ENCODE measurements at regions not wholly inside any gene's neighbourhood (a gene's known extent, or its start where the extent isn't known, plus 50 kb on each side); places are given as distances from the start of the nearest gene placed in this dataset.
"Not testable (repeated sequence)": the region's sequence is repeated elsewhere in the genome, so short reads cannot be mapped to it uniquely, and the experiment has no call there.

DNA sequence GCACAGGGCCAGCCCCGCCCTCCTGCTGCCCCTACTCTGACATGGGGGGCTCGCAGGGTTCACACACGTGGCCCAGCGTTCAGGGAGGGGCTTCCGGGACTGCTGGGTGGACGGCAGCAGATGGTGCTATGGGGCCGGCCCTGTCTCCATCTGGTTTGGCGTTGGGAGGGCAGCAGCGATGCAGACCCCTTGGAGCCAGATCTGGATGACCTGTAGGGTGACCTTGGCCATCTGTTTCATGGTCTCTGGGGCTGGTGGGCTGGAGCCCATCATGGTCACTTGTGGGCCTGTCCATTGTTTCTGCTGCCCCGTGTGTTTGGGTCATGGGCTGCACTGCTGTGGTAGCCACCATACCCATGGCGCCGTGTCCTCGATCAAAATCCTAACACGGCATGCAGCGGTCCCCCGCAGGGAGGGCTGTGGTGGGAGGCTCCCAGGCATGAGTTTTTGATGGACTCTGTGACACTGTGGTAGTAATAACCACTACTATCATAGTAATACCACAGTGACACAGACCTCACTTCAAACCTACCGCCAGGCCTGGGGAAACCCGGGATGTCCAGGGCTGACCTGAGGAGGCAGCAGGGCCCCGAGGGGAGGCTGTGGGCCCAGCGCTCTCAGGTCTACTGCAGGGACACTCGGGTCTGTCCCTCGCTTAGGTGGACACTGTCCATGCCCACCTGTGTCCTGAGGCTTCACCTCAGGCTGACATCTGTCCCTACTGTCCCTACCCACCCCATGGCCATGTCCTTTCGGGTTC, 359.4 kb downstream of the TMEM121 start:
- Histone ChIP-seq H3K27ac (ENCODE audit: low read depth in 2 of 2, low read length in 2 of 2) (no peak overlapping the region), H3K4me3 (ENCODE audit: low read length in 2 of 2) (no peak overlapping the region), H3K9me3 (ENCODE audit: control insufficient read depth in 2 of 2, low read length in 2 of 2) (no peaks in the 10 kb centered on the region), H3K36me3 (ENCODE audit: control insufficient read depth in 2 of 2, insufficient read depth in 2 of 2, low read length in 2 of 2) (no peaks in the 10 kb centered on the region), H3K9ac (ENCODE audit: low read depth in 1 of 2, low read length in 2 of 2) (no peak overlapping the region), H3K4me1 (ENCODE audit: control insufficient read depth in 2 of 2, insufficient read depth in 2 of 2, low read length in 2 of 2) (no peaks in the 10 kb centered on the region), H3K27me3 (ENCODE audit: control insufficient read depth in 2 of 2, insufficient read depth in 2 of 2, low read length in 2 of 2) (no peaks in the 10 kb centered on the region)

DNA sequence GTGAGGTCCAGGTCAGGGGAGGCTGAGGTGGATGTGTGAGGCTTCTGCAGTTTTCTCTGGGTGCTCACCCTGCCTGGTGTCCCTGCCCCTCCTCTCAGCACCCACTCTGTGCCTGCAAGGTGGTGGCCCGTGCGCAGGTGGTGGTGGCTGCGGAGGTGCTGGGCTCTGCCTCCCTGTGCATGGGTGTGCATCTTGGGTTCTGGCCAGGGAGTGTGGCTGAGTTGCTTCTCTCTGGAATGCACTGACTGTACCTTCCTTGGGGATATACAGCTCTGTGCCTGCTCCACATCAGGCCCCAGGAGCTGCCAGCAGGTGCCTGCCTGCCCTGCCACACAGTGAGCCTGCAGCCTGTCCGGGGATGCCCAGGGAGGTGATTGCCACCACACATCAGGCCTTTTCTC, 360.4 kb downstream of the TMEM121 start:
- H3K27ac ChIP-seq (ENCODE audit: low read depth in 2 of 2, low read length in 2 of 2); H3K9me3 ChIP-seq (ENCODE audit: control insufficient read depth in 2 of 2, low read length in 2 of 2); H3K4me3 ChIP-seq (ENCODE audit: low read length in 2 of 2); H3K9ac ChIP-seq (ENCODE audit: low read depth in 1 of 2, low read length in 2 of 2); H3K4me1 ChIP-seq (ENCODE audit: control insufficient read depth in 2 of 2, insufficient read depth in 2 of 2, low read length in 2 of 2); H3K36me3 ChIP-seq (ENCODE audit: control insufficient read depth in 2 of 2, insufficient read depth in 2 of 2, low read length in 2 of 2); H3K27me3 ChIP-seq (ENCODE audit: control insufficient read depth in 2 of 2, insufficient read depth in 2 of 2, low read length in 2 of 2): not testable (repeated sequence)

DNA sequence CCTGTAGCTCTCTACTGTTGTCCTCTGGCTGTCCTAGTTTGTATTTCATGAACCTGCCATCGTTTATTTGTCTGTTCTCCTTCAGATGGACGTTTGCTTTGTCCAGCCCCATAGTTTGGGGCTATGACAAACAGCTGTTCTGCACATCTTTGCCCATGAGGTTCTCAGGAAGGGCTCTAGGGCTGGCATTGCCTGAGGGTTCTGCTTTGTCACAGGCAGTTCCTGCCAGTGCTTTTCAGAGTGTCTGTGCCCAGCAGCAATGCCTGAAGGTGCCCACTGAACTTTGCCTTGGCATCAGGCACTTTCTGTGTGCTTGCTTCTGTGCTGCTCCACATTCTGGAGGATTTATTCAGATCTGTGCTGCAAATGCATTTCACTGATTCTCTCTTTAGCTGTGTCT, 361.3 kb downstream of the TMEM121 start:
- no peaks in the 10 kb centered on the region for H3K27me3 ChIP-seq (ENCODE audit: control insufficient read depth in 2 of 2, insufficient read depth in 2 of 2, low read length in 2 of 2)
- no peak overlapping the region for H3K9ac ChIP-seq (ENCODE audit: low read depth in 1 of 2, low read length in 2 of 2)
- no peaks in the 10 kb centered on the region for H3K9me3 ChIP-seq (ENCODE audit: control insufficient read depth in 2 of 2, low read length in 2 of 2)
- no peak overlapping the region for H3K27ac ChIP-seq (ENCODE audit: low read depth in 2 of 2, low read length in 2 of 2)
- H3K4me3 ChIP-seq (ENCODE audit: low read length in 2 of 2), result no peak overlapping the region
- H3K36me3 ChIP-seq (ENCODE audit: control insufficient read depth in 2 of 2, insufficient read depth in 2 of 2, low read length in 2 of 2), result no peaks in the 10 kb centered on the region
- H3K4me1 ChIP-seq (ENCODE audit: control insufficient read depth in 2 of 2, insufficient read depth in 2 of 2, low read length in 2 of 2), result no peaks in the 10 kb centered on the region

DNA sequence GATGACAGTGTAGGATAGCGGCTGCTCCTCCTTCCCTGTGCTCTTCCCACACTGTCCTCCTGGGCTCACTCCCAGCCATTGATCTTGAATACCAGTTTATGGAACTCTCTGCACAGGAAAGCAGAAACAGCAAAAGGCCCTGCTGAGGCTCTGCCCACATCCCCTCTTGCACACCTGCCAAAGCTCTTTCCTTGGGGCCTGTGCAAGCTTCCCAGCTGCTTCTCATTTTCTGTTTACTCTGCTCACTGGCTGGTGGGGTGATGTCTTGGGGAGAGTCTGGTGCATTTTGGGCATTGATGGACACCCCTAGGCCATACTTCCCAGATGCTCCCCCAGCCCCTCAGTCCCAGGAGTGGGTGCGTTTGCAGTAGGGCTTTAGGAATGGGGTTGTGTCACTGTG, 361.8 kb downstream of the TMEM121 start:
- no peak overlapping the region for H3K27ac ChIP-seq (ENCODE audit: low read depth in 2 of 2, low read length in 2 of 2)
- no peaks in the 10 kb centered on the region for H3K36me3 ChIP-seq (ENCODE audit: control insufficient read depth in 2 of 2, insufficient read depth in 2 of 2, low read length in 2 of 2)
- no peak overlapping the region for H3K4me3 ChIP-seq (ENCODE audit: low read length in 2 of 2)
- H3K27me3 ChIP-seq (ENCODE audit: control insufficient read depth in 2 of 2, insufficient read depth in 2 of 2, low read length in 2 of 2), result no peaks in the 10 kb centered on the region
- no peak overlapping the region for H3K9ac ChIP-seq (ENCODE audit: low read depth in 1 of 2, low read length in 2 of 2)
- H3K9me3 ChIP-seq (ENCODE audit: control insufficient read depth in 2 of 2, low read length in 2 of 2), result no peaks in the 10 kb centered on the region
- no peaks in the 10 kb centered on the region for H3K4me1 ChIP-seq (ENCODE audit: control insufficient read depth in 2 of 2, insufficient read depth in 2 of 2, low read length in 2 of 2)

DNA sequence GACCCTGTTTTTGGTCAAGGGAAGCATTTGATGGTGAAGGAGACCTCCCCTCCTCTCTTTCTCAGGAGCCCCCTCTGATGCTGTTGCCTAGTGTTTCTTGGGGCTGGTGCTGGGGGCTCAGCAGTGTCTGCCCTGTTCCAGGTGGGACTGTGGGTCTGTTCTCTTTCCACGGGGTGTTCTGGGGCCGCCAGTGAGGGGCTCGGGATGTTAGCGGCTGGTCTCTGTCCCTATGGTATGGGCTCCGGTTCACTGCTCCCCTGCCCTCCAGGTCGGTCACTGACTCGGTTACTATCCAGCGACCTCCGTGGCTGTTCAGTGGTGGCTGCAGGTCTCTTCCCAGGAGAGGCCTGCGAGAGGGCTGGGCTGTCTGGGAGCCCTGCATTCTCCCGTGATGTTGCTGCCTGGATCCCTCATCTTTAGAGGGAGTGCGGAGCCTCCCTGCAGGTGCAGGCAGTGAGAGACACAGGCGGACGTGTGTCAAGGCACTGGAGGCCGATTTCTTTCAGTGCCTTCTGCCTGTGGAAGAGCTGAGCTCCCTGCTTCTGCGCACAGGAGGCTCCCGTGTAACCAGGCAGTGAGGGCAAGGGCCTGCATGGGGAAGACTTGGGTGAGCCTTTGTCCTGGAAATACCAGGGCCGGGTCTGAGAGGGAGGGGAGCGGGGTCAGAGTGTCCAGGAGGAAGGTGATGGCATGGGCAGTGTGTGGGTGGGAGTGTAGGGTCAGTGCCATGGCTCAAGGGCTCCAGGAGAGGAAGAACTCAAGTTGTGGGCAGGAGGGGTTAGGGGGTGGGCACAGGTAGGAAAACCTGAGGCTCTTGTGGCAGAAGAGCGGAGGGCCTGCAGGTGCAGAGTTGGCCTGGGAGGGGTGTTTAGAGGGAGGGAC, 362.6 kb downstream of the TMEM121 start:
- H3K4me1 ChIP-seq (ENCODE audit: control insufficient read depth in 2 of 2, insufficient read depth in 2 of 2, low read length in 2 of 2), result no peaks in the 10 kb centered on the region
- no peak overlapping the region for H3K4me3 ChIP-seq (ENCODE audit: low read length in 2 of 2)
- no peaks in the 10 kb centered on the region for H3K9me3 ChIP-seq (ENCODE audit: control insufficient read depth in 2 of 2, low read length in 2 of 2)
- H3K36me3 ChIP-seq (ENCODE audit: control insufficient read depth in 2 of 2, insufficient read depth in 2 of 2, low read length in 2 of 2), result no peaks in the 10 kb centered on the region
- no peak overlapping the region for H3K27ac ChIP-seq (ENCODE audit: low read depth in 2 of 2, low read length in 2 of 2)
- H3K27me3 ChIP-seq (ENCODE audit: control insufficient read depth in 2 of 2, insufficient read depth in 2 of 2, low read length in 2 of 2), result no peaks in the 10 kb centered on the region
- no peak overlapping the region for H3K9ac ChIP-seq (ENCODE audit: low read depth in 1 of 2, low read length in 2 of 2)

DNA sequence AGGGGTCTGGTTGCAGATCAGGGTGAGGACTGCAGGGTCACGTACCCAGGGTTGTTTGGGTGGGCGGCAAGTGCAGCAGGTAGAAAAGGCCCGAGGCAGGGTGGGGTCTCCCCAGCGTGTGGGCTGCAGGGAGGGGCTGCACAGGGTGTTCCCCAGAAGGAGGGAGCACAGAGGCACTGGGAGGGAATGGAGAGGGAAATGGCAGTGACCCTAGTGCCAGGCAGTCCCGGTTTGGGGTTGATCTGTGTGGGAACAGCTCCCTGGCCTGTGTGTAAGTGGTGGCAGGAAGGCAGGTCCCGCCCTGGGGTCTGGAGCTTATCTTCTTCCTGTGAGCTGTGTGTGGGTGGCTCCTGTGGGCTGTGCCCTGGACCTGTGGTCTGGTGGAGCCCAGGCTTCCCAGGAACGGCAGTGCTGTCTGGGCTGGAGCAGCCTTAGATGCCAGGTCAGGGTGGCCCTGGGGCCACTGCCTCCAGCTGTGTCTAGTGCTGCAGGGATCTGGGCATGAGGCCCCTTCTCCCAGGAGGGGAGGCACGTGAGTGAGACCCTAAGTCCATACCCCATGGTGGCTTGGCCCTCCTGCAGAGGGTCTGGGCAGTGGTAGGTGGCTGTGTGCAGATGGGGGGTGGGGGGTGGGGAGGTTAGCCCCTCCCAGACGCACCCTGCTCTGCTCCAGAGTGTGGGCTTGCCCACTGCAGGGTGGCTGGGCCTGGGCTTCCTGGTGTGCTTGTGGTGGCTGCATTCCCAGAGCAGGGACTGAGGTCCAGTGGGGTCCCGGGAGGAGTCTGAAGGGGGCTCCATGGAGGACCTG, 363.5 kb downstream of the TMEM121 start:
- Histone ChIP-seq H3K4me1 (ENCODE audit: control insufficient read depth in 2 of 2, insufficient read depth in 2 of 2, low read length in 2 of 2) (no peaks in the 10 kb centered on the region), H3K36me3 (ENCODE audit: control insufficient read depth in 2 of 2, insufficient read depth in 2 of 2, low read length in 2 of 2) (no peaks in the 10 kb centered on the region), H3K27ac (ENCODE audit: low read depth in 2 of 2, low read length in 2 of 2) (no peak overlapping the region), H3K9me3 (ENCODE audit: control insufficient read depth in 2 of 2, low read length in 2 of 2) (no peaks in the 10 kb centered on the region), H3K27me3 (ENCODE audit: control insufficient read depth in 2 of 2, insufficient read depth in 2 of 2, low read length in 2 of 2) (no peaks in the 10 kb centered on the region), H3K4me3 (ENCODE audit: low read length in 2 of 2) (no peak overlapping the region), H3K9ac (ENCODE audit: low read depth in 1 of 2, low read length in 2 of 2) (no peak overlapping the region)

DNA sequence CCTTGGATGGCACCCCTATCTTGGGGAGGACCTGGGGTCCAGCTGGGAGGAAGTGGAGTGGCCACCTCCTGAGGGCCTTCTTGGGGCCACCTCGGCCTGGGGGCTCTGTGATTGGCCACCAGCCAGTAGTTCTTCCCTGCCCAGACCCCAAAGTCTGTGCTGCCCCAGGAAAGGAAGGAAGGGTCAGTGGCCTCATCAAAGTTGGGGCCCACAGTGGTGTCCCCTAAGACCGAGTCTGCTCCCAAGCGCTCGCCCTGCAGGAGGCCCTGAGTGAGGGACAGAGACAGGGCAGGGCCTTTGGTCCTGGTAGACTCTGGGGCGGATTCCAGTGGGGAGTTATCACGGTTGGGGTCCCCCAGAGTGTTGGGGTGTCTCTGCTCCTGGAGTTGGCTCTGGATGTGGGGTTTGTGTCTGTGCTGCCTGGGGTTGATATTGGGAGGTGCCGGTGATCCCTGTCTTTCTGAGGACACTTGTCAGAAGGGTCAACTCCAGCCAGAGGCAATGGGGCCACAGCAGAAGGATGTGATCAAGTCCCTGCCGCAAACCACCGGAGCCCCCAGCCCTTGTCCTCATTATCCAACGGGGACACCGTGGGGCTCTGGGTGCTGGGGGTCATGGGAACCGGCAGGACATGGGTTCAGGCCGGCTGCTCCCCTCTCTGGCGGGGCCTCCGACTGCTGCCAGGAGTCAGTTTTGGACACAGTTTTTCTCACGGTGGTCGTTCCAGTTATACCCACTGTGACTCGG, 364.3 kb downstream of the TMEM121 start:
- Histone ChIP-seq H3K27me3 (ENCODE audit: control insufficient read depth in 2 of 2, insufficient read depth in 2 of 2, low read length in 2 of 2) (no peaks in the 10 kb centered on the region), H3K36me3 (ENCODE audit: control insufficient read depth in 2 of 2, insufficient read depth in 2 of 2, low read length in 2 of 2) (no peaks in the 10 kb centered on the region), H3K9ac (ENCODE audit: low read depth in 1 of 2, low read length in 2 of 2) (no peak overlapping the region), H3K9me3 (ENCODE audit: control insufficient read depth in 2 of 2, low read length in 2 of 2) (no peaks in the 10 kb centered on the region), H3K4me3 (ENCODE audit: low read length in 2 of 2) (no peak overlapping the region), H3K4me1 (ENCODE audit: control insufficient read depth in 2 of 2, insufficient read depth in 2 of 2, low read length in 2 of 2) (no peaks in the 10 kb centered on the region), H3K27ac (ENCODE audit: low read depth in 2 of 2, low read length in 2 of 2) (no peak overlapping the region)

DNA sequence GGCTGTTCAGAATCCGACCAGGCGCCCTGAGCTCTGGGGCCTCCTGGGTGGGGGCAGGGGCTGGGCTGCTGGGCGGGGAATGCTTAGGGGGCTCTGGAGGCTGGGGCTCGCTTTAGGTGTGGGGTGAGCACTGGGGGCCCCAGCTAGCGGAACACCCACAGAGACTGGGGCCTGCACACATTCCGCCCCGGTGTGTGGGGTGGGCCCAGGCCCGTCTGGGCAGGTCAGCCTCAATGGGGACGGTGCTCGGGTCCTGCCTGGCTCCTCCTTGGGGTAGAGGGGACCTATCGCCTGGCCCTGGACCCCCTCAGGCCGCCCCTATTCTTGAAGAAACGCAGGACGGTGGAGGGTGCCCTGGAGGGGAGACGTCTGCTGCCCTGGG, 364.8 kb downstream of the TMEM121 start:
- Histone ChIP-seq H3K36me3 (ENCODE audit: control insufficient read depth in 2 of 2, insufficient read depth in 2 of 2, low read length in 2 of 2) (no peaks in the 10 kb centered on the region), H3K4me3 (ENCODE audit: low read length in 2 of 2) (no peak overlapping the region), H3K4me1 (ENCODE audit: control insufficient read depth in 2 of 2, insufficient read depth in 2 of 2, low read length in 2 of 2) (no peaks in the 10 kb centered on the region), H3K27me3 (ENCODE audit: control insufficient read depth in 2 of 2, insufficient read depth in 2 of 2, low read length in 2 of 2) (no peaks in the 10 kb centered on the region), H3K9me3 (ENCODE audit: control insufficient read depth in 2 of 2, low read length in 2 of 2) (no peaks in the 10 kb centered on the region), H3K27ac (ENCODE audit: low read depth in 2 of 2, low read length in 2 of 2) (no peak overlapping the region), H3K9ac (ENCODE audit: low read depth in 1 of 2, low read length in 2 of 2) (no peak overlapping the region)

DNA sequence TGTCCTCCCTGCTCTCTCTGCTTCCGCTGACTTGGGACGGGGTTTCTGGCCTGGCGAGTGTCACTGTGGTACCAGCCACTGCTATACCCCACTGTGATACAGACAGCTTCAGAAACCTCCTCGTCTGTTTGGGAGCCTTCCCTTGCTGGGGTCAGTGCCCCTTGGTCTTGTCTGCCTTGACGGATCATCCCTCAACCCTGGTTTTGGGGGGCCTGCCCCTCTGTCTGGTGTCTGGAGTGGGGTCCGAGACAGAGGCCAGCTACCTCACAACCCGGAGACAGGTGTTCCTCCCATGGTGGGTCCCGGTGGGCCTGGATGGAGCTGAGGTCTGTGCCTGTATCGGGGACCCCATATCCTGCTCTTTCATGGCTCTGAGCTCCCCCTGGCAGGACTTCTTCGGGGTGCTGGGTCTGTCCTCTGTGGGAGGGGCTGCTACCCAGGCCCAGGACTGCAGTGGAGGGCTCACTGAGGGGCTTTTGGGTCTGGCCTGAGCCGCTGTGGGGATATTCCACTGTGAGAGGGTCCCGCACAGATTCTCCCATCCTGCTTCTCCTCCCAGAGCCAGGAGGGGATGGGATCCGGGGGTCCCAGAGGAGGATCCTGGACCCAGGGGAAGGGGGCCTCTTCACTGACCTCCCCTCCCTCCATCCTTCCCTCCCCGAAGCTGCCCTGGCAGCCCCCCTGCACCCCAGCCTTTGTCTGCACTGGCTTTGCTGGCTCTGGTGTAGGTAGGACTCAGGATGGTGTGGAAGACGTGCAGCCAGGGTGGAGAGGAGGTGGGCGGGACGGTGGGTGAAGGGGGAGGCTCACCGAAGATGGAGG, 365.5 kb downstream of the TMEM121 start:
- H3K4me3 ChIP-seq (ENCODE audit: low read length in 2 of 2), result no peak overlapping the region
- H3K27ac ChIP-seq (ENCODE audit: low read depth in 2 of 2, low read length in 2 of 2), result no peak overlapping the region
- no peaks in the 10 kb centered on the region for H3K27me3 ChIP-seq (ENCODE audit: control insufficient read depth in 2 of 2, insufficient read depth in 2 of 2, low read length in 2 of 2)
- no peaks in the 10 kb centered on the region for H3K36me3 ChIP-seq (ENCODE audit: control insufficient read depth in 2 of 2, insufficient read depth in 2 of 2, low read length in 2 of 2)
- H3K4me1 ChIP-seq (ENCODE audit: control insufficient read depth in 2 of 2, insufficient read depth in 2 of 2, low read length in 2 of 2), result no peaks in the 10 kb centered on the region
- H3K9me3 ChIP-seq (ENCODE audit: control insufficient read depth in 2 of 2, low read length in 2 of 2), result no peaks in the 10 kb centered on the region
- no peak overlapping the region for H3K9ac ChIP-seq (ENCODE audit: low read depth in 1 of 2, low read length in 2 of 2)
